ENCODE measurements at regions not wholly inside any gene's neighbourhood (a gene's known extent, or its start where the extent isn't known, plus 50 kb on each side); places are given as distances from the start of the nearest gene placed in this dataset.
"Not testable (repeated sequence)": the region's sequence is repeated elsewhere in the genome, so short reads cannot be mapped to it uniquely, and the experiment has no call there.

GRCh38 chr4:137955595-137955994 is 286.6 kb downstream of the SLC7A11 start:
- no peak for DNase-seq (ENCODE audit: low read depth)
- no peak overlapping the region for H3K4me3 ChIP-seq (ENCODE audit: low read depth, low read length)
- no peak for TF ChIP-seq CTCF (IDR thresholded peaks at IDR 0.05; ENCODE audit: control insufficient read depth, extremely low read depth, insufficient read depth)

- TF ChIP-seq CTCF (IDR thresholded peaks at IDR 0.05; ENCODE audit: control insufficient read depth, extremely low read depth, insufficient read depth), result no peak
- no peak overlapping the region for H3K4me3 ChIP-seq (ENCODE audit: low read depth, low read length)
- DNase-seq (ENCODE audit: low read depth), result no peak
Observed at GRCh38 chr4:137952116-137952515, 290.0 kb downstream of the SLC7A11 start.

- no peak for TF ChIP-seq CTCF (IDR thresholded peaks at IDR 0.05; ENCODE audit: control insufficient read depth, extremely low read depth, insufficient read depth)
- no peak for DNase-seq (ENCODE audit: low read depth)
- H3K4me3 ChIP-seq (ENCODE audit: low read depth, low read length), result no peak overlapping the region
Observed at GRCh38 chr4:137950286-137950685, 291.9 kb downstream of the SLC7A11 start.

GRCh38 chr4:137949746-137950145 is 292.4 kb downstream of the SLC7A11 start:
- no peak for TF ChIP-seq CTCF (IDR thresholded peaks at IDR 0.05; ENCODE audit: control insufficient read depth, extremely low read depth, insufficient read depth)
- DNase-seq (ENCODE audit: low read depth), result no peak
- no peak overlapping the region for H3K4me3 ChIP-seq (ENCODE audit: low read depth, low read length)

- no peak for DNase-seq (ENCODE audit: low read depth)
- TF ChIP-seq CTCF (IDR thresholded peaks at IDR 0.05; ENCODE audit: control insufficient read depth, extremely low read depth, insufficient read depth), result no peak
- no peak overlapping the region for H3K4me3 ChIP-seq (ENCODE audit: low read depth, low read length)
Observed at GRCh38 chr4:137946453-137947174, 295.5 kb downstream of the SLC7A11 start.

- not testable (repeated sequence) for H3K4me3 ChIP-seq (ENCODE audit: low read depth, low read length); DNase-seq (ENCODE audit: low read depth)
Observed at GRCh38 chr4:137942815-137943214, 299.3 kb downstream of the SLC7A11 start.

- H3K4me3 ChIP-seq (ENCODE audit: low read depth, low read length); DNase-seq (ENCODE audit: low read depth): not testable (repeated sequence)
Observed at GRCh38 chr4:137942015-137942515, 300.1 kb downstream of the SLC7A11 start.

- no peak for DNase-seq (ENCODE audit: low read depth)
- no peak for TF ChIP-seq CTCF (IDR thresholded peaks at IDR 0.05; ENCODE audit: control insufficient read depth, extremely low read depth, insufficient read depth)
Observed at GRCh38 chr4:137934911-137935310, 307.2 kb downstream of the SLC7A11 start.

More at GRCh38 chr4:137934911-137935310, 307.2 kb downstream of the SLC7A11 start:
- H3K4me3 ChIP-seq (ENCODE audit: low read depth, low read length), result no peak overlapping the region
